Activated naive CD8-positive, alpha-beta T cell treated with anti-CD3 and anti-CD28 coated beads for 36 hours (primary cell): ENCODE measurements at regions not wholly inside any gene's neighbourhood (a gene's known extent, or its start where the extent isn't known, plus 50 kb on each side); places are given as distances from the start of the nearest gene placed in this dataset.
"Not testable (repeated sequence)": the region's sequence is repeated elsewhere in the genome, so short reads cannot be mapped to it uniquely, and the experiment has no call there.

Source experiments
- DNase-seq: peaks from one replicate; pipeline ENCODE4 v3.0.0; 2021
- H3K27ac Mint-ChIP-seq: one replicate; pipeline ENCODE4 v1.8.0; 2022; ENCODE audit warnings: mild to moderate bottlenecking, moderate library complexity, mixed read lengths
- H3K27me3 Mint-ChIP-seq: one replicate; pipeline ENCODE4 v1.8.0; 2022; ENCODE audit warnings: mild to moderate bottlenecking, mixed read lengths
- H3K36me3 Mint-ChIP-seq: one replicate; pipeline ENCODE4 v1.8.0; 2021; ENCODE audit warnings: mild to moderate bottlenecking, mixed read lengths
- H3K4me1 Mint-ChIP-seq: one replicate; pipeline ENCODE4 v1.8.0; 2021; ENCODE audit warnings: mixed read lengths
- H3K4me3 Mint-ChIP-seq: one replicate; pipeline ENCODE4 v1.8.0; 2022; ENCODE audit warnings: mild to moderate bottlenecking, moderate library complexity, mixed read lengths
- H3K9me3 Mint-ChIP-seq: one replicate; pipeline ENCODE4 v1.8.0; 2022; ENCODE audit warnings: mixed read lengths

DNA sequence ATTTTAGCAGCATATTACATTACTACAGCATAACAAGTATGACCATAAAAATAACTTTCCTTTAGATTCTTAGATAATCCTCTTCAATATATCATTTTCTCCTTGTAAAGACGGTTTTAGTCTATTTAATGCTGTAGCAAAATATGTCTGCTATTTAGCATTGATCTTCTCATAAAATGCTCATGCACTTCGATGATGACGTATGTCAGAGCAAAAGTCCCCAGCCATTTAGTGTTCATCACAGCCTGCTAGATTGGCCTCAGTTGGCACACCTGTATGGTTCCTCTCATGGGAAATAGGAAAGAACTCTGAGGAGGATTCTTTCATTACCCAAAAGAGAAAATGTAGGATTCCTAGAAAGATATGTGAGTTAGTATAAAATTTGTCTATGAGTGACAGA lies 232.2 kb downstream of the MAP2K6 start:
- Mint-ChIP-seq H3K4me3 (no peak overlapping the region), H3K27me3 (no peaks in the 10 kb centered on the region), H3K4me1 (no peaks in the 10 kb centered on the region), H3K9me3 (no peaks in the 10 kb centered on the region), H3K27ac (no peak overlapping the region), H3K36me3 (no peaks in the 10 kb centered on the region)
- DNase-seq = no peak

GRCh38 chr17:69650881-69651280 lies 236.4 kb downstream of the MAP2K6 start:
- H3K27ac Mint-ChIP-seq = no peak overlapping the region
- no peaks in the 10 kb centered on the region for H3K36me3 Mint-ChIP-seq
- no peaks in the 10 kb centered on the region for H3K9me3 Mint-ChIP-seq
- no peak for DNase-seq
- H3K27me3 Mint-ChIP-seq = no peaks in the 10 kb centered on the region
- H3K4me1 Mint-ChIP-seq = no peaks in the 10 kb centered on the region
- no peak overlapping the region for H3K4me3 Mint-ChIP-seq

- H3K36me3 Mint-ChIP-seq = no peaks in the 10 kb centered on the region
Measured at GRCh38 chr17:69651921-69652320, 237.4 kb downstream of the MAP2K6 start.

GRCh38 chr17:69654981-69655855 lies 240.7 kb downstream of the MAP2K6 start:
- Mint-ChIP-seq H3K36me3 (no peaks in the 10 kb centered on the region), H3K9me3 (no peaks in the 10 kb centered on the region), H3K4me3 (no peak overlapping the region), H3K4me1 (no peaks in the 10 kb centered on the region), H3K27ac (no peak overlapping the region), H3K27me3 (no peaks in the 10 kb centered on the region)
- no peak for DNase-seq

More at GRCh38 chr17:69651921-69652320, 237.4 kb downstream of the MAP2K6 start:
- Mint-ChIP-seq H3K27me3 (no peaks in the 10 kb centered on the region), H3K9me3 (no peaks in the 10 kb centered on the region), H3K4me3 (no peak overlapping the region), H3K4me1 (no peaks in the 10 kb centered on the region), H3K27ac (no peak overlapping the region)
- DNase-seq = no peak

DNA sequence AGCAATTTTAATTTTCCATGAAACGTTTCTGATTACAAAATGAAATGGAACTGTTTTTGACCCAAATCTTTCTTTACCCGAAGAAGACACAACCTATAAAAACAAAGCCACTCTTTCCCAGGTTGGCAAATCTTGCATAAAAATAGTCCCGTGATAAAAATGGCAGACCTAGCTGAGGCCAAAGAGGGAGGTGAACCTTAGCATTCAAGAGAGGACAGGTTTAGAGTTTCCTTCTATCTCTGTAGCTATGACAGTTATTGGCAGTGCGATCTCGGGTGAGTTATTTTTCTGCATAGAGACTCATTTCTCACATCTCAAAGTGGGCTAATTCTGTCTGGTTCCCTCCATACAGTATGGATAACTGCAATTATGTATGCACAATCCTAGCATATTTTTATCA lies 241.4 kb downstream of the MAP2K6 start:
- no peaks in the 10 kb centered on the region for H3K9me3 Mint-ChIP-seq
- DNase-seq = no peak
- H3K36me3 Mint-ChIP-seq = no peaks in the 10 kb centered on the region
- no peaks in the 10 kb centered on the region for H3K27me3 Mint-ChIP-seq
- no peaks in the 10 kb centered on the region for H3K4me1 Mint-ChIP-seq
- no peak overlapping the region for H3K4me3 Mint-ChIP-seq
- H3K27ac Mint-ChIP-seq = no peak overlapping the region

GRCh38 chr17:69669441-69670178 lies 255.1 kb downstream of the MAP2K6 start:
- Mint-ChIP-seq H3K36me3 (no peaks in the 10 kb centered on the region), H3K9me3 (peaks cover 5% of the 10 kb centered on the region), H3K4me3 (no peak overlapping the region), H3K4me1 (no peaks in the 10 kb centered on the region), H3K27me3 (no peaks in the 10 kb centered on the region), H3K27ac (no peak overlapping the region)
- DNase-seq = no peak

DNA sequence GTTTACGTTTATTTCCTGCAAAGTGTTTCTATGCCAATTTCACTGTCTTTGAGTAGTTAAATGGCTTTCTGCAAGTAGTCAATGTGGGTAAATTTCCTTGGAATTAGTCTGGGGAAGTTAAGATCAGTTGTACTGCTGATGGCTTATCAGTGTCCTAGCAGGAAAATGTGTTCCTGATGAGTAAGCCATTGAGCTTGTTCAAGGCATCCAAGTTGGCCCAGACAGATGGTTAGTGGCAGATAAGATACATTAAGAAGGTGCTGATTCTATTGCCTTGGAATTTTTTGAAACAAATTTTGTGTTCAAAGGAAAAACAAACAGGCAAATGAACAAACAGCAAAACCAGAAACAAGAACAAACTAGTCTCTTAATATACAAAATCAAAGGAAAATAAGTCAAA lies 258.4 kb downstream of the MAP2K6 start:
- H3K36me3 Mint-ChIP-seq = no peaks in the 10 kb centered on the region
- H3K4me1 Mint-ChIP-seq = no peaks in the 10 kb centered on the region
- peaks cover 5% of the 10 kb centered on the region for H3K9me3 Mint-ChIP-seq
- DNase-seq = no peak
- no peak overlapping the region for H3K27ac Mint-ChIP-seq
- no peak overlapping the region for H3K4me3 Mint-ChIP-seq
- H3K27me3 Mint-ChIP-seq = no peaks in the 10 kb centered on the region

GRCh38 chr17:69677130-69677529 lies 262.6 kb downstream of the MAP2K6 start:
- Mint-ChIP-seq H3K9me3 (peaks cover 3% of the 10 kb centered on the region), H3K36me3 (no peaks in the 10 kb centered on the region), H3K27me3 (no peaks in the 10 kb centered on the region), H3K4me3 (no peak overlapping the region), H3K27ac (no peak overlapping the region), H3K4me1 (no peaks in the 10 kb centered on the region)
- no peak for DNase-seq

GRCh38 chr17:69678206-69678605 lies 263.7 kb downstream of the MAP2K6 start:
- Mint-ChIP-seq H3K27me3 (no peaks in the 10 kb centered on the region), H3K9me3 (peaks cover 3% of the 10 kb centered on the region), H3K36me3 (no peaks in the 10 kb centered on the region), H3K27ac (no peak overlapping the region), H3K4me1 (no peaks in the 10 kb centered on the region), H3K4me3 (no peak overlapping the region)
- no peak for DNase-seq

- H3K4me3 Mint-ChIP-seq = no peak overlapping the region
- H3K27ac Mint-ChIP-seq = no peak overlapping the region
Measured at GRCh38 chr17:69679829-69680228, 265.3 kb downstream of the MAP2K6 start.

GRCh38 chr17:69684251-69684650 lies 269.8 kb downstream of the MAP2K6 start:
- peaks cover 11% of the 10 kb centered on the region for H3K9me3 Mint-ChIP-seq
- H3K27ac Mint-ChIP-seq = no peak overlapping the region
- no peak overlapping the region for H3K4me3 Mint-ChIP-seq
- peaks cover 20% of the 10 kb centered on the region for H3K27me3 Mint-ChIP-seq
- no peak for DNase-seq
- no peaks in the 10 kb centered on the region for H3K4me1 Mint-ChIP-seq
- no peaks in the 10 kb centered on the region for H3K36me3 Mint-ChIP-seq

More at GRCh38 chr17:69679829-69680228, 265.3 kb downstream of the MAP2K6 start:
- H3K9me3 Mint-ChIP-seq = peaks cover 3% of the 10 kb centered on the region
- H3K27me3 Mint-ChIP-seq = peaks cover 2% of the 10 kb centered on the region
- H3K36me3 Mint-ChIP-seq = no peaks in the 10 kb centered on the region
- DNase-seq = no peak
- no peaks in the 10 kb centered on the region for H3K4me1 Mint-ChIP-seq

DNA sequence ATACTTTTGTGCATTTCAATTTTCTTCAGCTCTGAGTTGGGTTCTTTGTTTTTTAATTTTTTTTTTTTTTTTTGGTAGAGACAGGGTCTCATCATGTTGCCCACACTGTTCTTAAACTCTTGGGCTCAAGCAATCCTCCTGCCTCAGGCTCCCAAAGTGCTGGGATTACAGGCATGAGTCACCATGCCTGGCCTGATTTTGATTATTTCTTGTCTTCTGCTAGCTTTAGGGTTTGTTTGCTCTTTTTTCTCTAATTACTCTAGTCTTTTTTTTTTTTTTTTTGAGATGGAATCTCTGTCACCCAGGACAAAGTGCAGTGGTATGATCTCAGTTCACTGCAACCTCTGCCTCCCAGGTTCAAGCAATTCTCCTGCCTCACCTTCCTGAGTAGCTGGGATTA lies 270.7 kb downstream of the MAP2K6 start:
- Mint-ChIP-seq H3K9me3 (peaks cover 15% of the 10 kb centered on the region), H3K27me3 (peaks cover 25% of the 10 kb centered on the region)
- H3K36me3 Mint-ChIP-seq, DNase-seq, H3K4me3 Mint-ChIP-seq, H3K27ac Mint-ChIP-seq, H3K4me1 Mint-ChIP-seq: not testable (repeated sequence)

DNA sequence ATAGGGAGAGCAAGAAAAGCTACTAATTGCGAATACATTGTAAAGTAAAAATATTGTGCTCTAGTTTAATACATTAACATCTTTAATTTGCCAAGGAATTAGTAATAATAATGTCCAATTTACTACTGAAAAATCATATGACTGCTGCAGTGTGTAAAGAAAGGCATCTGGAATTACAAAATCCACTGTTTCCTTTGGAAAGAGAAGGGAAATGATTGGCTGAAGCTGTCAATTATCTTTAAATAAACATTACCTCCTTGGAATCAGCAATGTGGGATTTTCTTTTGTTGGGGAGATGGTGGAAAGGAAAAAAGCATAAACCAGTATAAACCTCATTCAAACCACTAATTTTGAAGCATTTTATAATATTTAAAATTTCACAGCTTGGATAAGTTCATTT lies 276.0 kb downstream of the MAP2K6 start:
- Mint-ChIP-seq H3K36me3 (no peaks in the 10 kb centered on the region), H3K4me3 (no peak overlapping the region), H3K9me3 (peaks cover 12% of the 10 kb centered on the region), H3K27ac (no peak overlapping the region), H3K27me3 (peaks cover 22% of the 10 kb centered on the region), H3K4me1 (no peaks in the 10 kb centered on the region)
- DNase-seq = no peak

DNA sequence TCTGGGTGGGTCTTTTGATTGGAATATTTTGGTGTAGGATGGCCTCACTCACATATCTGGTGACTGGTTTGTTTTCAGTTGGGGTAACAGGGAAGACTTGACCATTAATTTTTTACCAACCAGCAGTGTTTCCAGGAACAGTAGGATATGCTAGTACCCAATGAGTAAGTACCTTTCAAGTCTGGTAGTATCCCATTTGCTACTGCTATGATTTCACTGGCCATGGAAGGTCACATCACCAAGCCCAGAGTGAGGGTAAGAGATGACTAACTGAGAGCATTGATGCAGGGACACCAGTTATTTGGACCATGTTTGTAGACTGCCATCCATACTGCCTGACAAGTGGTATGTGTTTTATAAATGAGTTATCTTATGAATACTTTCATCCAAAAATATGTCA lies 277.7 kb downstream of the MAP2K6 start:
- H3K4me1 Mint-ChIP-seq = no peaks in the 10 kb centered on the region
- H3K4me3 Mint-ChIP-seq = no peak overlapping the region
- DNase-seq = no peak
- H3K27ac Mint-ChIP-seq = no peak overlapping the region
- H3K27me3 Mint-ChIP-seq = peaks cover 17% of the 10 kb centered on the region
- H3K9me3 Mint-ChIP-seq = peaks cover 13% of the 10 kb centered on the region
- H3K36me3 Mint-ChIP-seq = no peaks in the 10 kb centered on the region

DNA sequence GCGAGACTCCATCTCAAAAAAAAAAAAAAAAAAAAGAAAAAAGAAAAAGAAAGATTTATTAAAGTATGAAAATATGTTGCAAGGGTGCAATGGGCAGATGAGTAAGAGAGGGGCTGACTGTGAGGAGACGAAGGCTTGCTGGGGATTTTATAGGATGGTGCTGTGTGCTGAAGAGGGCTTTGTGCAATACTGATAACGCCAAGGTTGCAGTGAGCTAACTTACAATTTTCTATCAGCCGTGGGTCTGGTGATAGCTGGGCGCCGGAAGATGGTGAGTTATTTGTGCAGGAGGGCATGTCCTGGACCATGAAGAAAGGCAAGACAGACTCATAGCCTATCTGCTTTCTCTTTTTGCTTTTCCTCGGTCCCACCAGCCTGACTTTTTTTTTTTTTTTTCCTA lies 281.1 kb downstream of the MAP2K6 start:
- H3K36me3 Mint-ChIP-seq = no peaks in the 10 kb centered on the region
- peaks cover 10% of the 10 kb centered on the region for H3K9me3 Mint-ChIP-seq
- DNase-seq = no peak
- no peaks in the 10 kb centered on the region for H3K27me3 Mint-ChIP-seq
- H3K4me3 Mint-ChIP-seq = no peak overlapping the region
- no peaks in the 10 kb centered on the region for H3K4me1 Mint-ChIP-seq
- H3K27ac Mint-ChIP-seq = no peak overlapping the region

DNA sequence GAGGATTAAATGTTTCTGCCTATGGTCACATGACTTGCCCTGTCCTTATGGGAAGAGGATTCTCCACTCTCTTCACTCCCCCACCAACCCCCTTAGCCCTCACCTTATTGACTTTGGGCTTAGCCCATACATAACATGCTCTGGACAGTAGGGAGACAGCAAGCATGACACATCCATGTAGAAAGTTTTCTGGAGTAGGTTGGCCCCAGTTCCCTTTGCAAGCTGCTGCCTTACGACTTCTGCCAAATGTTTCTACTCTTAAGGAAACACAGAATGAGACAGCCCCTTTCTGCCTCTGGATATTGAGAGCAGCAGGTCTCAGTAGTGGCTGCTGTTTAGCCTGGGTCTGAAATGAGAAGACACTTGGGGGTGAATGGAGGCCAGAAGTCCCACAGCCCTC lies 282.2 kb downstream of the MAP2K6 start:
- Mint-ChIP-seq H3K36me3 (no peaks in the 10 kb centered on the region), H3K9me3 (peaks cover 10% of the 10 kb centered on the region), H3K4me3 (no peak overlapping the region), H3K27ac (no peak overlapping the region), H3K4me1 (no peaks in the 10 kb centered on the region), H3K27me3 (no peaks in the 10 kb centered on the region)
- DNase-seq = no peak
